ENCODE measurements at regions not wholly inside any gene's neighbourhood (a gene's known extent, or its start where the extent isn't known, plus 50 kb on each side); places are given as distances from the start of the nearest gene placed in this dataset.

DNA sequence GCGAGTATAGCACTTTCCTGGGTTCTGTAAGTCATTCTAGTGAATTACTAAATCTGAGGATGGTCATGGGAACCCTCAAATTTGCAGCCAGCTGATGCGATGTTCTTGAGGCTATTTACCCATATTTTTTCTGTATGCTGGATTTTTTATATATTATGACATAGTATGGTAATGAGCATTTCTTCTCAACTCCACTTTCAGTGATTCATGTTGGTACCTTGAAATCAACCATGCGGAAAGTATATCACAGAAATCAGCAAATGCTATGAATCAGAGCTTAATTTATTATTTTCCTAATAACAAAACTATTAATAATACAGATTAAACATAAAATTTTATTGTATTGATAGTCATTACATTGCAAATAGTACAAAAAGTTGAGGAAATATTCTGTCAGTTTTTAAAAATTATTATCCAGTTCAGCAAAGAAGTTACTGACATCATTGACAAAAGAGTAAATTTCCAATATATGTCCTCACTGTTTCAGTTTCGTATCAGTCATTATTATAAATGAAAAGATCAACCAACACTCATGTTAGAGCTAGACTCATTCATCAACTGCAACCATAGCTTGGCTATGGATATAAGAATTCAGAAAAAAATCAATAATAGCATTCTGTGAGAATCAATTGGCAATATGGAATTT, 164.3 kb upstream of the SETMAR start:
- Histone ChIP-seq H4K5ac (ENCODE audit: low read depth, low read length) (no peak overlapping the region), H3K56ac (ENCODE audit: extremely low read depth, insufficient read depth, low read length) (no peak overlapping the region), H3K9me3 (ENCODE audit: control insufficient read depth, insufficient read depth, low read length) (peaks cover 3% of the 10 kb centered on the region), H3K36me3 (ENCODE audit: control insufficient read depth, insufficient read depth, low read length) (no peaks in the 10 kb centered on the region), H2BK20ac (ENCODE audit: low read depth, low read length) (no peak overlapping the region), H3K79me1 (ENCODE audit: low read depth in 1 of 2, low read length in 2 of 2) (no peaks in the 10 kb centered on the region), H3K27me3 (ENCODE audit: control insufficient read depth, insufficient read depth, low read length) (no peaks in the 10 kb centered on the region), H2BK15ac (ENCODE audit: low read depth, low read length) (no peak overlapping the region), H3K23ac (ENCODE audit: low read depth, low read length) (no peak overlapping the region), H3K4ac (ENCODE audit: low read depth, low read length) (no peak overlapping the region), H2AK5ac (ENCODE audit: low read depth, low read length) (no peak overlapping the region), H4K91ac (ENCODE audit: insufficient read depth, low read depth, low read length) (no peak overlapping the region), H2BK120ac (ENCODE audit: low read depth, low read length) (no peak overlapping the region), H3K14ac (replicated peaks; ENCODE audit: low read depth, low read length) (no peak overlapping the region), H3K18ac (ENCODE audit: low read depth, low read length) (no peak overlapping the region), H3K4me2 (ENCODE audit: low read depth, low read length) (no peak overlapping the region), H3K4me1 (ENCODE audit: control insufficient read depth, insufficient read depth, low read length) (no peaks in the 10 kb centered on the region), H2AFZ (replicated peaks; ENCODE audit: low read length, poor library complexity) (no peak overlapping the region), H4K20me1 (ENCODE audit: insufficient read depth, low read length) (no peaks in the 10 kb centered on the region), H3K9me1 (ENCODE audit: insufficient read depth, low read length) (no peaks in the 10 kb centered on the region), H3K27ac (ENCODE audit: insufficient read depth, low read length) (no peak overlapping the region), H2BK5ac (ENCODE audit: low read depth, low read length, poor library complexity, severe bottlenecking) (no peak overlapping the region), H3K4me3 (ENCODE audit: insufficient read depth, low read depth, low read length) (no peak overlapping the region), H3K9ac (ENCODE audit: low read depth, low read length) (no peak overlapping the region), H4K8ac (ENCODE audit: low read depth in 2 of 2, low read length in 2 of 2) (no peak overlapping the region), H2AK9ac (replicated peaks; ENCODE audit: low read depth, low read length, poor library complexity) (no peak overlapping the region)
- dilution Hi-C loops (cut with HindIII; ENCODE audit: low sequenced_read_pairs, unreplicated experiment) = no loop called here
- in situ Hi-C loops (cut with MboI; ENCODE audit: low sequenced_read_pairs) = no loop called here
- TF ChIP-seq RFX5 (IDR thresholded peaks at IDR 0.05; ENCODE audit: low read depth, low read length) (no peak), CEBPB (IDR thresholded peaks at IDR 0.05; ENCODE audit: low read depth, low read length) (no peak), ELK1 (IDR thresholded peaks at IDR 0.05; ENCODE audit: borderline replicate concordance, low read depth, low read length) (no peak), CTCF (conservative IDR thresholded peaks at IDR 0.05; ENCODE audit: low read depth, low read length) (no peak), FOS (IDR thresholded peaks at IDR 0.05; ENCODE audit: low read depth, low read length) (no peak), SMC3 (IDR thresholded peaks at IDR 0.05; ENCODE audit: low read depth, low read length) (no peak), MXI1 (IDR thresholded peaks at IDR 0.05; ENCODE audit: borderline replicate concordance, low read depth, low read length) (no peak), MAZ (IDR thresholded peaks at IDR 0.05; ENCODE audit: borderline replicate concordance, low read depth, low read length) (no peak), POLR2A (IDR thresholded peaks at IDR 0.05; ENCODE audit: low read depth, low read length) (no peak), RCOR1 (IDR thresholded peaks at IDR 0.05; ENCODE audit: insufficient replicate concordance, low read length) (no peak), NFE2L2 (IDR thresholded peaks at IDR 0.05; ENCODE audit: low read depth, low read length) (no peak), BHLHE40 (IDR thresholded peaks at IDR 0.05; ENCODE audit: low read depth, low read length) (no peak), MAFK (IDR thresholded peaks at IDR 0.05; ENCODE audit: low read depth, low read length) (no peak), CHD1 (IDR thresholded peaks at IDR 0.05; ENCODE audit: low read depth, low read length) (no peak), RAD21 (IDR thresholded peaks at IDR 0.05; ENCODE audit: low read length) (no peak), USF2 (IDR thresholded peaks at IDR 0.05; ENCODE audit: low read depth, low read length) (no peak)
- whole genome bisulfite sequencing, 2 experiments (ENCODE audit: extremely low coverage in 2 of 2, insufficient read length in 1 of 2) = no CpG with 5 or more reads among the region's 4 CpGs
- CTCF ChIA-PET = no interaction called here
- DNase-seq (no peak), ATAC-seq (ENCODE audit: low read depth) (no peak)
- POLR2A ChIA-PET (ENCODE audit: unreplicated experiment) = no interaction called here
- intact Hi-C loops (cut with micrococcal nuclease) = no loop called here
- no TSS peak for BruUV-seq (replicated peaks)

Measured in IMR-90 (cell line).